T-helper 2 cell treated with Interferon-gamma antibody and Interleukin-4, amounts not matched to agents 5 μg/mL and 100 μg/mL, for 36 hours (primary cell): ENCODE measurements at regions not wholly inside any gene's neighbourhood (a gene's known extent, or its start where the extent isn't known, plus 50 kb on each side); places are given as distances from the start of the nearest gene placed in this dataset.
"Not testable (repeated sequence)": the region's sequence is repeated elsewhere in the genome, so short reads cannot be mapped to it uniquely, and the experiment has no call there.

Experiments
- DNase-seq: peaks from one replicate; pipeline ENCODE4 v3.0.0; 2021; ENCODE audit warnings: low spot score
- H3K27ac Mint-ChIP-seq: one replicate; pipeline ENCODE4 v1.8.0; 2021; ENCODE audit warnings: mild to moderate bottlenecking, mixed read lengths
- H3K27me3 Mint-ChIP-seq: one replicate; pipeline ENCODE4 v1.8.0; 2021; ENCODE audit warnings: low read depth, mixed read lengths
- H3K36me3 Mint-ChIP-seq: one replicate; pipeline ENCODE4 v1.8.0; 2021; ENCODE audit warnings: low read depth, mixed read lengths
- H3K4me1 Mint-ChIP-seq: one replicate; pipeline ENCODE4 v1.8.0; 2021; ENCODE audit warnings: low read depth, mixed read lengths
- H3K4me3 Mint-ChIP-seq: one replicate; pipeline ENCODE4 v1.8.0; 2022; ENCODE audit warnings: mild to moderate bottlenecking, moderate library complexity, mixed read lengths
- H3K9me3 Mint-ChIP-seq: one replicate; pipeline ENCODE4 v1.8.0; 2021; ENCODE audit warnings: mixed read lengths

- H3K36me3 Mint-ChIP-seq: no peaks in the 10 kb centered on the region
- H3K4me1 Mint-ChIP-seq: no peaks in the 10 kb centered on the region
- H3K9me3 Mint-ChIP-seq: no peaks in the 10 kb centered on the region
- no peak for DNase-seq
- no peak overlapping the region for H3K4me3 Mint-ChIP-seq
- H3K27me3 Mint-ChIP-seq: peaks cover 3% of the 10 kb centered on the region
- H3K27ac Mint-ChIP-seq: no peak overlapping the region
Measured at GRCh38 chr2:235227590-235227989, 266.3 kb upstream of the AGAP1 start.

- not testable (repeated sequence) for H3K36me3 Mint-ChIP-seq, H3K27me3 Mint-ChIP-seq, H3K4me3 Mint-ChIP-seq, H3K4me1 Mint-ChIP-seq, H3K9me3 Mint-ChIP-seq, DNase-seq, H3K27ac Mint-ChIP-seq
Measured at GRCh38 chr2:235228422-235228821, 265.4 kb upstream of the AGAP1 start.

GRCh38 chr2:235229236-235229635 lies 264.6 kb upstream of the AGAP1 start:
- no peak overlapping the region for H3K4me3 Mint-ChIP-seq
- no peak overlapping the region for H3K27ac Mint-ChIP-seq
- H3K9me3 Mint-ChIP-seq: no peaks in the 10 kb centered on the region
- no peaks in the 10 kb centered on the region for H3K36me3 Mint-ChIP-seq
- no peaks in the 10 kb centered on the region for H3K4me1 Mint-ChIP-seq
- no peak for DNase-seq
- peaks cover 3% of the 10 kb centered on the region for H3K27me3 Mint-ChIP-seq

DNA sequence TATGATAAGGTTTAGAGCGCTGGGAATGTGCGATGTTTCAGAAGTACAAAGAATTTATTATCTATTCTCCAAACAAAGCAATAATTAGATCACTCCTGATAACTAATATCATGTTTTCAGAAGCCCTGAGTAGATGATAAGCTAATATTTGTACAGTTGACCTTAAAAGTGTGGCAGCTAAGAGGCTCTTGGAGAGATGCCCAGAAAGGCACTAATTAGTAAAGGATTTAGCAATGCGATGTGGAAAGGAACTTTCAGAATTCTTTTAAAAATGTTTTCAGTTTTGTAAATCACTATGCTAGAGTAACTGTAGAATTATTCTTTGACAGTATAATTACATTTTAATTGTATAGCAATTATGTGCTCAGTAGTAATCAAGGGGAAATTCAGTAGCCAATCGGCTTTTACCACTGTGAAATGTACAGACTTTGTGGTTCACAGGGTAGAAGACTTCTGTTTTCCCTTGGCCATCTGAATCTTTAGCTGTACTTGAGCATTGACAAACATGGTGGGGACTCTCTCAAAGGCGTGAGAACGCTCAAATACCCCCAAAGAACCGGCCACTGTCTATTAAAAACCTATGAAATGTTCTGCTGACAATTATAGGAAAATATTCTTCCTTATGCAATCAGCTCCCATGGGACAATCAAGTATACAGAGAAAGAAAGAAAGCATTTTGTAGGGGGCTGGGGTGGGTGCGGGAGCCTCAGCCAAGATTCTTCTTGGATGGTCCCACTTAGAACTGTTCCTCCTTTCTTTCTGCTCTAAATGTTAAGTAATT lies 262.8 kb upstream of the AGAP1 start:
- Mint-ChIP-seq H3K27me3 (peaks cover 3% of the 10 kb centered on the region), H3K36me3 (no peaks in the 10 kb centered on the region), H3K4me3 (no peak overlapping the region), H3K4me1 (peaks cover 3% of the 10 kb centered on the region), H3K27ac (no peak overlapping the region), H3K9me3 (no peaks in the 10 kb centered on the region)
- no peak for DNase-seq

GRCh38 chr2:235232449-235233433 lies 261.1 kb upstream of the AGAP1 start:
- H3K4me1 Mint-ChIP-seq: peaks cover 3% of the 10 kb centered on the region
- no peaks in the 10 kb centered on the region for H3K9me3 Mint-ChIP-seq
- DNase-seq: no peak
- no peak overlapping the region for H3K27ac Mint-ChIP-seq
- H3K4me3 Mint-ChIP-seq: no peak overlapping the region
- no peaks in the 10 kb centered on the region for H3K36me3 Mint-ChIP-seq
- peaks cover 3% of the 10 kb centered on the region for H3K27me3 Mint-ChIP-seq

DNA sequence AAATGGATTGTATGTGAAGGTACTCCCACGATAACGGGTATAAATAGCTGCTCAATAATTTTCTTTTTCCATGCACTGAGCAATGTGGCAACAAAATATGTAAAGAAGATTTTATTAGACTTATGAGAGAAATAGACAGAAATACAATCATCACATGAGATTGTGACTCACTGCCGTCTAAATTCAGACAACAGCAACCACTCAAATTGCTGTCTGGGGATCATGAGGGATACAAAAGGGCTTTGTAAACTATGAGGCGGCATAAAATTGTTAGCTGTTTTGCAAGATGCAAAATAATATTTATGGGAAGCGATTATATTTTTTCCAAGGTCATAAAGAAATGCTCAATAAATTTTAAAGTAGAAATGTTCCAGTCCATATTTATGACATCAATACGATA lies 259.1 kb upstream of the AGAP1 start:
- H3K4me1 Mint-ChIP-seq: peaks cover 3% of the 10 kb centered on the region
- H3K9me3 Mint-ChIP-seq: no peaks in the 10 kb centered on the region
- no peaks in the 10 kb centered on the region for H3K27me3 Mint-ChIP-seq
- H3K4me3 Mint-ChIP-seq: no peak overlapping the region
- H3K36me3 Mint-ChIP-seq: no peaks in the 10 kb centered on the region
- H3K27ac Mint-ChIP-seq: no peak overlapping the region
- no peak for DNase-seq

DNA sequence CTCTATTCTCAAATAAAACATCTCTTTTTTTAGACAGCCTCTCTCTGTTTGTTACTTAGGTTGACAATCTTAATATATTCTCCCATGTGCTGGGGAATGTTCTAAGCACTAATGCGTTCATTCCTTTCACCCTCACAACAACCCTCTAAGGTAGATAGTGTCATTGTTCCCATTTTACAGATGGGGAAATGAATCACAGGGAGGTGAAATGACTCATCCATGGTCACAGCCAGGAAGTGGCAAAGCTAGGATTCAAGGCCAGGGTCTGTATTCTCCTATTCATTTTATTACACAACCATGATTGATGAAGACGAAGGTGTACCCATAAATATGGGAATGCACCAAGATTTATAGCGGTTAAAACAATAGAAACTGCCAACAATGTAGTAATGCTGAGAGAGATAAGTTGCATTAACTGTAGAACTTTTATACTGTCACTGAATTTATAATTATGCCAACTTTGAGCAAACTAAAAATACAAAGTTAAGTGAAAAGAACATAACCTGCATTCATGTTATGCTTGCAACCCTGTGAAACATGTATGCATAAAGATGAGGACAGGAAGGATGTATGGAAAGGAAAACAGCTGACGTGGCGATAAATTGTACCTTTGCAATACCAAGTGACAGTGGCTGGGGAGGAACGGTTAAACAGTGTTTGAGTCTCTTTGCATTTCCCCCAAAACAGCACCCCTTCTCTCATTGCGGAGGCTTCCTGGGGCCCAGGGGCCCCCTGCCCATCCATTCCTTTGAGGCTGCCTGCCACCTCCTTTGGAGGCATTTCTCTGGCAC lies 257.7 kb upstream of the AGAP1 start:
- no peaks in the 10 kb centered on the region for H3K9me3 Mint-ChIP-seq
- no peaks in the 10 kb centered on the region for H3K27me3 Mint-ChIP-seq
- H3K36me3 Mint-ChIP-seq: no peaks in the 10 kb centered on the region
- peaks cover 3% of the 10 kb centered on the region for H3K4me1 Mint-ChIP-seq
- H3K4me3 Mint-ChIP-seq: no peak overlapping the region
- no peak overlapping the region for H3K27ac Mint-ChIP-seq
- no peak for DNase-seq

GRCh38 chr2:235238537-235238936 lies 255.3 kb upstream of the AGAP1 start:
- DNase-seq: no peak

DNA sequence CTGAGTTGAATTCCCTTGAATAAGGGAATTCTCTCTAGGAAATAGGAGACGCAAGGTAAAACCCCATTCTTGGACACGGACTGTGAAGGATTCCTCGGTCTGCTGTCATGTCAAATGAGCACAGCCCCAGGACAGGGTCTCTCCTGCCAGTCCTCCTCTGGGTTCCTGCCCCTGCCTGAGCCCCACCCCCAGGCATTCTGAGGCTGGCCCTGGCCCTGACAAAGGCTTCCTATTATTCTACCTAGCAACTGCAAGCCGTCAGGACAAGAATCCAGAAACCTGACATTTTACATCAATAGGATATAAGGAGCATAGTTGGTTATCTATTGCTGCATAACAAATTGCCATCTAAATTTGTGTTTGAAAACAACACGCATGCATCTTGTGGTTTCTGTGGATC lies 253.3 kb upstream of the AGAP1 start:
- no peak overlapping the region for H3K4me3 Mint-ChIP-seq
- H3K27ac Mint-ChIP-seq: no peak overlapping the region
- peaks cover 3% of the 10 kb centered on the region for H3K4me1 Mint-ChIP-seq
- no peak for DNase-seq
- H3K9me3 Mint-ChIP-seq: no peaks in the 10 kb centered on the region
- H3K27me3 Mint-ChIP-seq: peaks cover 10% of the 10 kb centered on the region
- H3K36me3 Mint-ChIP-seq: no peaks in the 10 kb centered on the region

More at GRCh38 chr2:235238537-235238936, 255.3 kb upstream of the AGAP1 start:
- no peaks in the 10 kb centered on the region for H3K9me3 Mint-ChIP-seq
- H3K4me1 Mint-ChIP-seq: peaks cover 3% of the 10 kb centered on the region
- no peak overlapping the region for H3K27ac Mint-ChIP-seq
- H3K36me3 Mint-ChIP-seq: no peaks in the 10 kb centered on the region
- peaks cover 3% of the 10 kb centered on the region for H3K27me3 Mint-ChIP-seq
- H3K4me3 Mint-ChIP-seq: no peak overlapping the region

DNA sequence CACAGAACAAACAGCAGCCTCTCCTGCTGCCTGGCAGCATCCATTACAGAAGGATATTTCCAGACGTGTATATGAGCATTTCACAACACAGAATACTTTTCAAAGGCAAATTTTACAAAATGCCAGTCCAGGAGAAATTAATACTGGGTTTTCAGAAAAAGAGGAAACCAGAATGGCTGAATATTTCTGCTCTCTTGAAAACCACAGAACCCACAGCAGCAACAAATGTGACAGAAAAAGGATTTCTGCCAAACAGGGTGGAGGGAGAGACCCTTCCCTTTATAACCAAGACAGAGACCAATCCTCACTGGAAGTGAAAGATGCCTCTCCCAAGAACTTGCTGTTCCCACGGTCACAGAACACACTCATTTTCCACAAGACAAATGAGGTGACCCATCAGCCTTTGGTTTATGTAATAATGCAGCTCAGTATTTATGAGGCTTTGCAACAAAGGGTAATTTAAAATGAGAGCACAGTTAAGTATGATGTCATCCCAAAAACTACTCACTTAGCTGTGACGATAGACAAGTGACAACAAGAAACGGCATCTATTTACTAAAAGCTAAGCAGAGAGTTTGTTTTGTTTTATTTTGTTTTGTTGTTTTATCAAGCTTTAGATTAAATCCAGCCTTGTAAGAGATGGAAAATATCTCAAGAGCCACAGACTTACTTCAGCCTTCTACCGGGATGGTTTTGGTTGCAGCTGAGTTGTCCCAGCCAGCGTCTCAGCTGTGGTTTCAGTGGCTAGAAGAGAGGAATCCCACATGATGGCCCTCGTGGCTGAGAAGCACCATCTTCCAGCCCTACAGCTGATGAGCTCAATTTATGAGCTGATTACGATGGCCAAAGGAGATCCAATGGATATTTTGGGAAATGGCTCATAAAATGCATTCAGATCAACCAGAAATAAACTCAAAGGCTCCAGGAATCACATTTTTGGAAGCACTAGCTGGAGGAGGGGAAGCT lies 249.3 kb upstream of the AGAP1 start:
- no peaks in the 10 kb centered on the region for H3K36me3 Mint-ChIP-seq
- H3K9me3 Mint-ChIP-seq: no peaks in the 10 kb centered on the region
- H3K4me1 Mint-ChIP-seq: no peaks in the 10 kb centered on the region
- no peak overlapping the region for H3K4me3 Mint-ChIP-seq
- no peak for DNase-seq
- no peak overlapping the region for H3K27ac Mint-ChIP-seq
- H3K27me3 Mint-ChIP-seq: peaks cover 15% of the 10 kb centered on the region

DNA sequence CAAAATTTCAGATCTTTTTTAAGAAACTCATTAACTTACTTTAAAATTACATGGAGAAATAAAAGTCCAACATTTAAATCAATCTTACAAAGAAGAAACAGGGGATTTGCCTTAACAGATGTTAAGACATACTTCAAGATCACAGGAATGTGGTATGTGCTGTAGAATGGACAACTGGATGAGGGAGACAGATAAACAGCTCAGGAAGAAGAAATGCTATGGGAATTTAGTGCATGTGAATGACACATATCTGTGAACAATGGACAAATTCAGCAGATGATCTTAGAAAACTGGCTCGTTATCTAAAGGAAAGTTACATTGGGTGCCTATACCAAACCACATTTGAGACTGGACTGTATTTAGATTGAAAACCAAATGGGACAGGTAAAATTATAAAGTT lies 246.8 kb upstream of the AGAP1 start:
- H3K27ac Mint-ChIP-seq: no peak overlapping the region
- no peaks in the 10 kb centered on the region for H3K9me3 Mint-ChIP-seq
- H3K27me3 Mint-ChIP-seq: peaks cover 17% of the 10 kb centered on the region
- H3K4me1 Mint-ChIP-seq: no peaks in the 10 kb centered on the region
- no peaks in the 10 kb centered on the region for H3K36me3 Mint-ChIP-seq
- H3K4me3 Mint-ChIP-seq: no peak overlapping the region
- no peak for DNase-seq

GRCh38 chr2:235255693-235256092 lies 238.2 kb upstream of the AGAP1 start:
- DNase-seq: no peak
- Mint-ChIP-seq H3K9me3 (no peaks in the 10 kb centered on the region), H3K27me3 (peaks cover 31% of the 10 kb centered on the region), H3K36me3 (no peaks in the 10 kb centered on the region), H3K4me3 (no peak overlapping the region), H3K4me1 (no peaks in the 10 kb centered on the region), H3K27ac (no peak overlapping the region)

DNA sequence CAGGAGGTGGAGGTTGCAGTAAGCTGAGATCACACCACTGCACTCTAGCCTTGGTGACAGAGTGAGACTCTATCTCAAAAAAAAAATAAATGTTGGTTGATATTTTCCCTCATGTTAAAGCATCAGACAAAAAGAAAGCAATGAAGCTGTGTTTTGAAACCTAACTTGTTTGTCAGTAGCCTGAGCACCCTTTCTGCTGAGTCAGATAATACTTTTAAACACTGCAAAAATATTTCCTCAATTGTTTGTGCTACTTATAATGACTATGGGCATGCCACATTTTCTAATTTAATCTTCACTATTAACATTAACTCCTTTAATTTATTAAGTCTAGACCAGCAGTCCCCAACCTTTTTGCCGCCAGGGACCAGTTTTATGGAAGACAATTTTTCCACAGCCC lies 236.3 kb upstream of the AGAP1 start:
- DNase-seq: no peak
- Mint-ChIP-seq H3K9me3 (no peaks in the 10 kb centered on the region), H3K4me1 (no peaks in the 10 kb centered on the region), H3K4me3 (no peak overlapping the region), H3K36me3 (no peaks in the 10 kb centered on the region), H3K27me3 (peaks cover 37% of the 10 kb centered on the region), H3K27ac (no peak overlapping the region)
